GM06990 (cell line): ENCODE measurements at regions not wholly inside any gene's neighbourhood (a gene's known extent, or its start where the extent isn't known, plus 50 kb on each side); places are given as distances from the start of the nearest gene placed in this dataset.

Experiments used
- DNase-seq: peaks from one replicate; pipeline ENCODE4 v3.0.0-alpha.2; 2011; ENCODE audit not compliant: insufficient read length; ENCODE audit errors: extremely low read depth
- H3K27me3 ChIP-seq: replicated peaks from 2 replicates; pipeline ENCODE4 v1.6.0; 2011; ENCODE audit warnings: low read length; ENCODE audit not compliant: control insufficient read depth, insufficient read depth
- H3K36me3 ChIP-seq: 2 replicates; pipeline ENCODE4 v1.5.1; 2011; ENCODE audit warnings: low read length; ENCODE audit not compliant: control insufficient read depth, insufficient read depth
- H3K4me3 ChIP-seq: replicated peaks from 2 replicates; pipeline ENCODE4 v1.5.1; 2011; ENCODE audit warnings: low read depth, mild to moderate bottlenecking, control low read depth, low read length
- CTCF ChIP-seq: IDR thresholded peaks from 2 replicates; pipeline ENCODE4 v1.5.1; 2011; ENCODE audit warnings: low read length, control low read depth, mild to moderate bottlenecking, inconsistent platforms; ENCODE audit not compliant: insufficient read depth, poor library complexity, severe bottlenecking

- TF ChIP-seq CTCF = no peak
- Histone ChIP-seq H3K4me3 (no peak overlapping the region), H3K27me3 (no peaks in the 10 kb centered on the region), H3K36me3 (no peaks in the 10 kb centered on the region)
- no peak for DNase-seq
Measured at GRCh38 chr13:82248762-82249161, 1633.5 kb downstream of the SLITRK1 start.

GRCh38 chr13:82245860-82246259, 1636.4 kb downstream of the SLITRK1 start:
- TF ChIP-seq CTCF = no peak
- Histone ChIP-seq H3K36me3 (no peaks in the 10 kb centered on the region), H3K4me3 (no peak overlapping the region), H3K27me3 (no peaks in the 10 kb centered on the region)
- DNase-seq = no peak

- Histone ChIP-seq H3K36me3 (no peaks in the 10 kb centered on the region), H3K27me3 (no peaks in the 10 kb centered on the region), H3K4me3 (no peak overlapping the region)
- no peak for TF ChIP-seq CTCF
- no peak for DNase-seq
Measured at GRCh38 chr13:82224806-82225205, 1657.5 kb downstream of the SLITRK1 start.

GRCh38 chr13:82221621-82222020, 1660.7 kb downstream of the SLITRK1 start:
- no peak for TF ChIP-seq CTCF
- no peak for DNase-seq
- no peaks in the 10 kb centered on the region for H3K36me3 ChIP-seq
- H3K27me3 ChIP-seq = no peaks in the 10 kb centered on the region
- H3K4me3 ChIP-seq = no peak overlapping the region

- Histone ChIP-seq H3K4me3 (no peak overlapping the region), H3K36me3 (no peaks in the 10 kb centered on the region), H3K27me3 (no peaks in the 10 kb centered on the region)
- DNase-seq = no peak
- no peak for TF ChIP-seq CTCF
Measured at GRCh38 chr13:82220641-82221040, 1661.6 kb downstream of the SLITRK1 start.

- no peak for TF ChIP-seq CTCF
- Histone ChIP-seq H3K36me3 (no peaks in the 10 kb centered on the region), H3K4me3 (no peak overlapping the region), H3K27me3 (no peaks in the 10 kb centered on the region)
- DNase-seq = no peak
Measured at GRCh38 chr13:82216165-82216564, 1666.1 kb downstream of the SLITRK1 start.
